Right ventricle myocardium inferior (tissue), 1 donor: ENCODE measurements at regions not wholly inside any gene's neighbourhood (a gene's known extent, or its start where the extent isn't known, plus 50 kb on each side); places are given as distances from the start of the nearest gene placed in this dataset.
A peak's percentile ranks its signal among the peaks of the same experiment; 100 is the strongest.

Source experiments
- ATAC-seq: fragments of 200-7000 bp; cut with Tn5 transposase; one replicate; pipeline ENCODE4 v1.9.1; 2020; ENCODE audit warnings: mild to moderate bottlenecking, moderate library complexity
- DNase-seq: peaks from one replicate; pipeline ENCODE4 v3.0.0; 2021; ENCODE audit errors: missing footprints
- intact Hi-C: fragments of 100-400 bp; cut with DNase I; formaldehyde crosslinking; loops from one replicate; pipeline ENCODE4 v1.11.0; 2022
- donor health status: DM: no; HTN: yes; CAD: no; lungs with severe emphysema.

DNA sequence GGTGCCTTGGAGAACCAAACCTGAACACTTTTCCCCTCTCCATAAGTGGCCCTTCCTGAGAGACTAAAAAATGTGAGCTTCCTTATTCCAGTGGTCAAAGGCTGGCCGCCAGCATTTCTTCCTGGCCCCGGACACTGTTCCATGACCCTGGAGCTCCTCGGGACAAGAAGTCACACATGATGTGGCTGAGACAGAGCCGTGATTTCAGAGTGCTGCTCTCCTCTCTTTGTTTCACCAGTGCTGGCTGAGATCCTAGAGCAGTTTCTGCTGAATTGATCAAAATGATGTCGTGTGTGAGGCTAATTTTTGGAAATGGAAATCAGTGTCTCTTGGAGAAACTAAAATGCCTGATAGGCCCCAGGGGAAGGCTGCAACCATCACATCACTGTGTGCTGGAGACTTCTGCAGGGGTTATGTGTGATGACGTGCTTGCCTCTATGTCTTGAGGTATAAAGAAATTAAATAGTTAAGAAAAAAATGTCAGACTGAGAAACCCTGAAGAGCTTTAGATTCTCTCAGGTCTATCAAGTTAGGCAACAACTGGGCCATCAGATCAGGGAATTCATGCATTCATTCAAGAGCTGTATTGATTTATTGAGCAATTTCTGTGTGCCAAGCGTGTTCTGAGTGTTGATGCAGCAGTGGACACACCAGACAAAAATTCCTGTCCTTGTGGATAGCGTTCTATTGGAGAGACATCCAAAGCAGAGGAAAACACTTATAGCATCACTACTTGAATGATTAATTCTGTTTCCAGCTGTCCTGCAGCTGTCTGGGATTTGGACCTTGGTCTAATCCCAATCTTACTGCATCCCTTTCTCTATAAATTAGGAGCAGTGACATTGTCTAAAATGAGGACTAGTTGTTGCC lies 72.7 kb upstream of the CCN6 start:
- ATAC-seq (peak; percentile 73), DNase-seq (no peak)
- intact Hi-C loops, result no loop called here

DNA sequence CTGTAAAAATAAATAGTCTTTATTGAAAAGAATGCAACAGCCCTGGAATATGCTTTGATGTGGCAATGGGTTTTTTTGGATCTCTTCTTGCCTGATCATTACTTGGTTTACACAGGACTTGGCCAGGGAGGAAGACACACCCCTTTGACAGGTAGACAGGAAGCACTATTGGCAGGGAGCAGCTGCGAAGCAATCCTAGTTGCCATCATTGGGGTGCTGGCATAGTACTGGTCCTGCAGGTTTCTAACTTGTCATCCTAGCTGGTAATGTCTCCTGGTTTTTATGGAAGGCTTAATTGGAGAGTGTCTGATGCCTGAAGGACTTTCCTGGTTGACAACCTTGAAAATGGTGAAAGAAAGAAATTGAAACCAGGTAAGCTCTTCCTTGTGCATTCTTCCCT lies 71.2 kb upstream of the CCN6 start:
- intact Hi-C loops, result no loop called here
- no peak for DNase-seq
- no peak for ATAC-seq

DNA sequence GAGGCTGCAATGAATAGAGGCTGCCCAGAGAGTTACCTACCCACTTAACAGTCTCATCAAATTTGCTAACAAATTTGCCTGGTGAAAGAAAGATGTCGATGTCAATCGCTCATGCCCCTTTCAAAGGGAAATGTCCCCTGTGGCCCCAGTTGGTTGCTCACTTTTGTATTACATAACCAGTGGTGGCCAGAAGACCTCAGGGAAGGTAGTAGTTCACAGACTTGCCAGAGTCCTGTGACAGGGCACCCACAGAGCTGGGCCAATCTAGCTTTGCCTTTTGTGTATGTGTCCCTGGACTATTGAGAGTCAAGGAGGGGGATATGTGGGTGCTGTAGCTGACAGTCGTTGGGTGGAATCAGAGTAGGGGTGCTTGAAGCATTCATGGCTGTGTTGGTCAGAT lies 70.7 kb upstream of the CCN6 start:
- ATAC-seq (no peak), DNase-seq (no peak)
- intact Hi-C loops, result no loop called here

DNA sequence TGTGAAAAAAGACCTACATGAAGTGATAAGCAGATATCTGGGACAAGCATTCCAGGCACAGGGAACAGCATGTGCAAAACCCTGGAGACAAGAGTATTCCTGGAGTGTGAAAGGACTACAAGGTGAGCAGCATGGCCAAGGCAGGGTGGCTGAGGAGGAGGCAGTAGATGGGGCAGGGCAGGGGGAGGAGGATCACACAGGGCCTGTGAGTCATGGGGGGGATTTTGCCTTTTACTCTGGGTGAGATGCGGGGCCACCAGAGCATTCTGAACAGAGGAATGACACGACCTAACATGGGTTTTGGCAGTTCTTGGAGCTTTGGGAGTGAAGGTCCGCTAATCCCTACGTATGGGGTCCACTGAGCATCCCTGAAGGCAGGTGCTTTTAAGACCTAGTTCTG lies 69.8 kb upstream of the CCN6 start:
- ATAC-seq, result no peak
- DNase-seq, result no peak
- intact Hi-C loops, result no loop called here

DNA sequence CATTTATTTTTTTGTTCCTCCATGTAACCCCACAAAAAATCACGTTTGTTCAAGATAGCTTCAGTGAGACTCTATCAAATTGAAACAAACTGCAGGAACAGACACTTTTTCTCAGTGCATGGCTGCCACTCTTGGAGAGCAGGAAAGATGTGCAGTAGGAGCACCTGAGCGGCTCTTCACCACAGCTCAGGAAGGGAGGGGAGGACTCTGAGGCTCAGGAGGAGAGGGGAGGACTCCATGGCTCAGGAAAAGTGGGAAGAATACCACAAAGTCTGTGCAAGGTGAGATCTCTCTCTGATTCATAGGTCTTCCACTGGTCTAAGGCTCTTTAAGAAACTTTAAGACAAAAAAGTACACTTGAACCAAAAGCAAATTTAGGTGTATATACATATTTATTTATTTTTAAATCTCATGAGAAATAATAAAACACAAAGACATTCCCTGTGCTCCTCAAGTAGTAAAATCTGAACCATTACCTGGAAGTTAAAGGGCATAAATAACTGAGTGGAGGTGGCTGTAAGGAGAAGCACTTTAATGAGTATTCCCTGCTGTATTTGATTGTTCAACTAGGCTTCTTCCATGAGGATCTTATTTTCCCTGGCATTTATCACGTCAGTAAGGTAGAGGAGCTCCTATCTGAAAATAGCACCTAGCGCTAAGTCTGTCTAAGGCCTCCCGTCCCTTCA lies 69.2 kb upstream of the CCN6 start:
- intact Hi-C loops, result no loop called here
- DNase-seq (no peak), ATAC-seq (no peak)

DNA sequence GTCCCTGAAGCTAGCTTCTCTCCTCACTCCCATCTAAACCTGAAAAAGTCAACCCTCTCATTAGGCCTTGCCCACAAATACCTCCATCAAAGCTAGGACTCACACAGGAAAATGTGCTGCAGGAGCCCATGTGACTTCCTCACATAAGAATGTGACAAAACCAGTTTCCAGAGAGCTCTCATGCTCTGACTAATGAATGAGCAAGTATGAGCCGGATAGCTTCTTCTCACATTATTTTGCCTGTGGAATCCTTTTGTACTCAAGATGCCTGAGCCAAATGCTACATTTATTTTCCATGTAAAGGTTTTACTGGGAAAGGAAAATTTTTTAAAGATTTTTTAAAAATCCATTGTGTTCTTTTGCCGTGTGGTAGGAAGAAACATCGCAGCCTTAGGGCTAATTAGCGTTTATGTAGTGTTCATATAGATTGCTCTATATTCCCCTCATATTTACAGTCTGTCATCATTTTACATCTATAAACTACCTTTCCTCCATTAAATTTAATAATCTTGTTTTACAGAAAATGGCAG lies 68.6 kb upstream of the CCN6 start:
- ATAC-seq, result no peak
- intact Hi-C loops, result no loop called here
- no peak for DNase-seq

DNA sequence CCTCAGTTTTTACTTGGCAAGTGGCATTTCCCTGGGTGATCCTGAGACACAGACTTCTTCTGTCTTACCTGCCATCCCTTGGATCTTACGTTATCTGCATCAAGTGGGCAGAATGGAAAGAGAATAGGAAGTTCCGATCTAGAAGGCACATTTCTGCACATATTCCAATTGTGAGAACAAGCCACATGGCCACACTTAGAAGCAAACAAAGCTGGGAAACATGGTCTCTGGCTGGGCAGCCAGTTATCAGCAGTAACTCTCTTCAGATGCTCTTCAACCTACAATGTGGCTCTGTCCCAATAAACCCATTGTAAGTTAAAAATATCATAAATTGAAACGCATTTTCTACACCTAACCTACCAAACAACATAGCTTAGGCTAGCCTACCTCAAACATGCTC lies 67.3 kb upstream of the CCN6 start:
- no peak for DNase-seq
- intact Hi-C loops, result no loop called here
- no peak for ATAC-seq

DNA sequence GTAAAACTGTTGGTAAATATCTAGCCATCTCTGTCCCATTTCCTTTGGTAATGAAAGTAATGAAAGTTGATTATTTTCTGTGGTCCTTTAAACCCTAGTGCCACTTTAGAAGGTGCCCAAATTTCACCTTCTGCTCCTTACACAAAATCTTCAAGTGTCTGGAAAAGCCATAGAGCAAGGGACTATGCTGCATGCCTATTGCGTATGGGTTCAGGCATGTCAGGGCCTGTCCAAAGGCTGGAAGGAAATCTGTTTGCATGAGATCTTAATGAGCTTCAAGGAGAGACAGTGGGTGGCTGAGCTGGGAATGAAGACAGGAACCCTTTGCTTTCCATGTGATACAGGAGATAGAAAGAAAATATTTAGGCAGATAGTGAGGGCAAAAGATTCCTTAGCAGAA lies 66.6 kb upstream of the CCN6 start:
- intact Hi-C loops, result no loop called here
- DNase-seq (no peak), ATAC-seq (no peak)

DNA sequence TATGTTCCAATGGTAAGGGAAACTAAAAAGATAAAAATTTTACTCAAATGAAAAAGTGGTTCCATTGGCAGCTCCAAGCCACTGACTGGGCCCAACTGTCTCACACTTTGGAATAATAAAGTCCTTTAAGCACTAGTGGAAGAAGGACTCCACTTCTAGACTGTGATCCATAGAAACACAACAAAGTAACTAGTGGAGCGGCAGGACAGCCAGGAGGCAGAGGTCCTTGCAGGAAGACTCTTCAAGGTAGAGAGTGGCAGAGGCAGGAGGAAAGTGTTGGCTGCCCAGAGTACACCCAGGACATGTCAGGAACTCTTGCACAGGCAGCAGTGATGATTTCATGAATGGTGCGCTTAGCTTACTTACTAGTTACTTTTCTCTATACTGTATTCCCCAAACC lies 65.0 kb upstream of the CCN6 start:
- intact Hi-C loops, result no loop called here
- DNase-seq (no peak), ATAC-seq (no peak)

DNA sequence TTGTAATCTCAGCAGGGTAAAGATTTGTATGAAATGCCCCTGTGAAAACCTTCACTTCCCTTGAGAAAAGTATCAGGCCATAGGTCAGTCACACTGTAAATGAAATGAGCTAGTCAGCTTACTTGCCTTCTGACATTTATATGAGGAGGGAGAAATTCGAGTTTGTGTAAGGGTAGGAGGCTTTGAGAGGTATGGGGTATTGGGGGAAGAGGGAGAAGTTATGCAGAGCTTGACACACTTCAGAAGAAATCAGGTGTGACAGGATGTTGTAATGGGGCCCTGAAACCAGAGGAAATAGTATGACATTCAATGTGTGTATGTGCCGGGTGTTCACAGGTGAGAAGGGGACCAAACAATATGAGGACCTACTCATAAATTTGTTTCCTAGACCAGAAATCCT lies 64.2 kb upstream of the CCN6 start:
- intact Hi-C loops, result no loop called here
- DNase-seq, result no peak
- ATAC-seq, result no peak

DNA sequence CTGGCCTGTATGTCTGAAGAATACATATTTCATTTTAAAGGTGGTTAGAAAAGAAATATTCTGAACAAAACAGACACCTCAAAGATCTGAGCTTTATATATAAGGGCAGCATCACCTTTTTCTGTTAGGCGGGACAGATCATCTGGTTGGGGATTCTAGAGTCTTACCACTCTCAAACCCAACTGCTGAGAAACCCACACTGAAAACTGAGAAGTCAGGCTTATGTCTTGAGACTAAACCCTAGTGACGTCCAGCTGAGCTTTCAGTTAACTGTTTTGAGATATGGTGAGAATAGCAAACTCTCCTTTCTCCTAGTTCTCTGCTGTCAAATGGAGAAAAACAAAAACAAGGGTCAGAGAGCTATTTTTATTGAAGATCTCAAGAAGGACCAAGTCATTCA lies 63.7 kb upstream of the CCN6 start:
- intact Hi-C loops, result no loop called here
- no peak for DNase-seq
- ATAC-seq, result no peak

DNA sequence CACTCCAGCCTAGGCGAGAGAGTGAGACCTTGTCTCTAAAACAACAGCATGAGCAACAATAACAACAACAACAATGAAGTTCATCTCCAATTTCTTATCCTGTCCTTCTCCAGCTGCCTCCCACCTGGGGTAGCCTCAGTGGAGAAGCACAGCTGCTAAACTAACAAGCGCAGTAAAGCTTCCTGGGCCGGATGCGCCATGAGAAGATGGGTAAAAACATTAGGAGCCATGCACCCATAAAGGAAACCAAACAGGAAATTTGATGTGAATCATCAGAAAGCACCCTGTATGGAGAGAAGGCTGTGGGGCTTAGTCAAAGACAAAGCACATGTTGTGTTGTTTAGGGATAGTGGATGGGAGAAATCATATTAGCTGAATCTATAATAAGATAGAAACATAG lies 61.1 kb upstream of the CCN6 start:
- no peak for ATAC-seq
- no peak for DNase-seq
- intact Hi-C loops, result no loop called here

DNA sequence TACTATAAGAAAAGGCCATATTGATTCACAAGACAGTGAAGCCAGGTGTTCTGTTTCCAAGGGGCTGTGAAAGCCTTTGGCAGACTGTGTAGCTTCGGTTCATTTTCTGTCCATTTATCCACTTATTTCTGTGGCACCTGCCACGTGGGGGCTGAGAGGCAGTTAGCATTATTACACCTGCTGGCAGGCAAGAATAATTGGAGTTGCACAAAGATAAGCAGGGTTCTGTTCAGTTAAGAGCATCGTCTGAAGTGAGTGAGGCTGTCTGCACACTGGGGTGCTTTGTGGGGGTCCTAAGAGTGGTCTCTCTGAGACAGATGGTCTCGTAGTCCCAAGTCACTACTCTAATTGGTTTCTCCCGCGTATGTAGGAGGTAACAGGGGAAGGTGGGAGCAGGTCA lies 60.6 kb upstream of the CCN6 start:
- DNase-seq (no peak), ATAC-seq (no peak)
- intact Hi-C loops, result no loop called here

DNA sequence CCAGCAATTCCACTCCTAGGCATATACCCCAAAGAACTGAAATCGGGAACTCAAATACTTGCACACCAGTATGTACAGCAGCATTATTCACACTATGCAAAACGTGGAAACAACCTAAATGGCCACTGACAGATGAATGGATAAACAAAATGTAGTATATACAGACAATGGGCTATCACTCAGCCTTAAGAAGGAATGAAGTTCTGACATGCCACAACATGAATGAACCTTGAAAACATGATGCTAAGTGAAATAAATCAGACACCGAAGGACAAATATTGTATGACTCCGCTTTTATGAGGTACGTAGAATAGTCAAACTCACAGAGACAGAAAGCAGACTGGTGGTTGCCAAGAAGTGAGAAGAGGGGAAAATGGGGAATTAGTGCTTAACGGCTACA lies 59.1 kb upstream of the CCN6 start:
- ATAC-seq, result no peak
- no peak for DNase-seq
- intact Hi-C loops, result no loop called here

DNA sequence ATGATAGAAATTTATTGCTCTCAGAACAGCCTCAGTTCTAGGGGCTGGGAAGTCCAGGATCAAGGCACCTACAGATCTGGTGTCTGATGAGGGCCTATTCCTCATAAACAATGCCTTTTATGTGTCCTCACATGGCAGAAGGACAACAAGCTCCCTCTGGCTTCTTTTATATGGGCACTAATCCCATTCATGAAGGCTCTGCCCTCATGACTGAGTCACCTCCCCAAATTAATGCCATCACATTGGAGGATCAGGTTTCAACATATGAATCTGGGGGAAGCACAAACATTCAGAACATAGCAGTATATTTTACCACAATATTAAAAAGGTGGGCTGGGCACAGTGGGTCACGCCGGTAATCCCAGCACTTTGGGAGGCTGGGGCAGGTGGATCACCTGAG lies 58.5 kb upstream of the CCN6 start:
- intact Hi-C loops, result no loop called here
- DNase-seq, result no peak
- no peak for ATAC-seq

DNA sequence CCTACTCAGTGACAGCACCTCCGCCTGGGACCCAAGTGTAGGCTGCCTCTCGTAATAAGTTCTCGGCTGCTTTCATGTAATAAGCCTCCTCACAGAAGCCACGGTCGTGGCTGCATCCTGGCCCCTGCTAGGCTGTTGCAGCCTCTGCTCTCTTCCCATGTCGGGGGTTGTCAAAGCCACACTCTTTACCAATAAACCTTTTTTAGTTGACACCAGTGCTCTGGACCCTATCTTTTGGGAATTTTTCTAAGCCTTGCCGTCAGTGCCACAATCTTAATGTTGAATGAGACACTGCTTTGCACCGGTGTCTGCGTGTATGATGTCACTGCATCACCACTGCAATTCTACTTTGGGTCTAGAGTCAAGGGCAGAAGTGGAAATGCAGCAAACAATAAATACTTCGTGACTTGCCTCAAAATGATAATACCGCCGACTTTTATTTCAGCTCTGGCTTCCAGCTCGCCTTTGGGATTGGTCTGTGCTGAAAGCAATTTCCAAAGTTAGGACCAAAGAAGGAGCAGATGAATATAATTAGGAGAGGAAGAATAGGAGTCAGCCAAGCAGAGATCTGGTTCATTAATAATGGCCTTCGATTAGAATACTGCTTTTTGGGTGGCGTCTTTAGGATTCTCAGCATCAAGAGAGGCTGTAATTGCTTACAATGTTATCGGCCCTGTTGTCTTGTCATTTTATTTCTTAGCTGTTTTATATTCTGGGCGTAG lies 57.6 kb upstream of the CCN6 start:
- DNase-seq (no peak), ATAC-seq (no peak)
- intact Hi-C loops, result loop anchor here (2.0 kb wide), 1 partner anchor 124 kb away; the partner anchor contains the start of gene FYN

DNA sequence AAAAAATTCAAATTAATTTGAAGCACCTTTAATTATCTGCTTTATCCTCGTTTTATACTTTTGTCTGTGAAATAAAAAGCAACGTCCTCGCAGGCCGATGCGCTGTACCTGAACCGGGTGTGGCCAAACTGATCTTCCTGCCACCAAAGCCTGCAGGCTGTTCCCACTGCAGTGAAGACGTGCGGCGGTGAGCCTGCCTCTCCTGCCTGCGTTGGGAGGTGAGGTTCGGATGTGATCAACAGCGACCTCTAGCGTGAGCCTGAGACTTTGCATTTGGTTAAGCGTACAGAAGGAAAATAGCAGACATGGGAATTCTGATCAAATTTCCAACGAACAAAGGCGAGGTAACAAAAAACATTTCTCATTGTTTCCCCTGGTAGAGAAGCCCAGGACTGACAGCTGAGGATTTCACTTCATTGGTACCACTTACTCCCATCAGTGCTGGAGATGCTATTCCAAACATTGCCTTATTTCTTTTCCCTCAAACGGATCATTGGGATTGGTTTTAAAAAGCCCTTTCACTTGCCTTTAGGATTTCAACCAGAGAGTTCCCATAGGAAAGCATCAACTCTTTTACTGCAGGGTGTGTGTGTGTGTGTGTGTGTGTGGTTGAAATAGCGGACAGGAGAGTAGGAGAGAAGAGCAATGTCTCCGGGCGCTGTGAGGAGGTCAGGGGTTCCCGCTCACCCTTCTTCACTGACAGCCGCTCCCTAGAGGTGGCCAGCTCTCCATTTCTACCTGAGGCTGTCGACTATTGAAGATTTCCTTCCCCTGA lies 56.6 kb upstream of the CCN6 start:
- DNase-seq (peak; percentile 88), ATAC-seq (peak; percentile 91)
- intact Hi-C loops, result loop anchor here (1.0 to 2.0 kb wide), 2 partner anchors 124 to 287 kb away; partner anchors contain the start of gene FYN

DNA sequence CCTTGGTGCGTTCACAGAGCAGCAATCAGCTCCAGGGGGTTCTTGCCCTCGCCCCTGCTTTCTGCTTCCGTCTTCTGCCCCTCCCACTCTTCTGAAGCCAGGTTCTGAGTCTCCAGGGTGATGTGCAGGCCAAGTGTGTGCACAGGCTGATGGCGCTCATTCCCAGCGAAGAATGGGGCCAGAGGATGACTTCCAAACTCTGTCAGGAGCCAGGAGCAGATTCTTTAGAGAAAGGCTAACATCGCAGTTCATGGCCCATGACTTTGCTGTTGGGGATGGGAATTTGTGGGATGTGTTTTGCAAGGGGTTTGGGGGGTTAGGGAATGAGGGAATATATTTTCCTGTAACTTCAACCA lies 56.1 kb upstream of the CCN6 start:
- intact Hi-C loops, result loop anchor here (1.0 to 2.0 kb wide), 2 partner anchors 125 to 288 kb away; partner anchors contain the start of gene FYN
- ATAC-seq (peak; percentile 87), DNase-seq (no peak)

DNA sequence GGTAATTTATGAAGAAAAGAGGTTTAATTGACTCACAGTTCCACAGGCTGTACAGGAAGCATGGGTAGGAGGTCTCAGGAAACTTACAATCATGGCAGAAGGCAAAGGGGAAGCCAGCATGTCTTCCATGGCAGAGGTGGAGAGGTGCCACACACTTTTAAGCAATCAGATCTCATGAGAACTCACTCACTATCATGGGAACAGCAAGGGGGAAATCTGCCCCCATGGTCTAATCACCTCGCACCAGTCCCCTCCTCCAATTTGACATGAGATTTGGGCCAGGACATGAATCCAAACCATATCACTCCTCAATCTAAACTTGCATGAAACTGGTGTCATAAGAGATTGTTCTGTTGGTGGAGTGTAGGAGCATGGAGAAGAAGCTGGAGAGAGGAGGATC lies 51.6 kb upstream of the CCN6 start:
- ATAC-seq (no peak), DNase-seq (no peak)
- intact Hi-C loops, result loop anchor here (5.0 kb wide), 1 partner anchor 40 kb away; no protein-coding TSS in a partner anchor
